Colon (tissue), 2 donors: ENCODE measurements at regions not wholly inside any gene's neighbourhood (a gene's known extent, or its start where the extent isn't known, plus 50 kb on each side); places are given as distances from the start of the nearest gene placed in this dataset.
"Not testable (repeated sequence)": the region's sequence is repeated elsewhere in the genome, so short reads cannot be mapped to it uniquely, and the experiment has no call there.

ENCODE experiments used
- FAIRE-seq: peaks from 2 replicates; lab custom pipeline; 2012; peaks lifted over from hg19 to GRCh38; lab: Jason Lieb, UNC
- donor health status: control.
- donor health status: control.

DNA sequence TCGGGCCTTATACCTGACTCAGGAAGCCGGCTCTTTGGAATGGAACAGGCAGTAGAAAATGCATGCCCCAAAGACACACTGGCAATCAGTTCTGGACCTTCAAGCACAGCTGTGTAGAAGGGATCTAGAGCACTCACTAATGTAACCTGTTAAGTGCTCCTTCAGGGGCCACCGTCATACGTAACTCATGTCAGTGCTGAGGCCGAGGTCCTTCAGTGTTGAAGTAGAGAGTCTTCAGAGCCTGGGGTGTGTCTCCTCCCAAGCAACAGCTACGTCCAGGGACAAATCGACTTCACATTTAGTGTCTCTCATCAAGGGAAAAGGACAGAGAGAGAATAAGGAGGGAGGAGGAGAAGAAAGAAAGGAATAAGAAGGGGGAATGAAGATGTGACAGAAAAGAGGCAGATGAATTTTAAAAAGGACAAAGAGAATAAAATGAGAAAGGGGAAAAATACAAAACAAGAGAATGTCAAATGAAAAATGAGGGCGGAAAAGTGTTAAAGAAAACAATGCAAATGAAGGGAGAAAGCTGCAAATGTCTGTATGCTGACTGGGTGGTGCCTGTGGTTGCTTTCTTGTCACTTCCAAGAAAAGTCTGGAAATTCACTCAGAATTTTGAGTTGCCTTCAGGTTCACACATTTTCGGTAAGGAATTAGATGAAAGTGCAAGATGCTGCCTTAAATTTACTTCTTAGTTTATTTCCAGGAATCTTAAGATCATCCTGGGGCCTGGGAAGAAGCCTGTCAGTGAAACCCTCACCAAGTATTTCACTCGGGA, 989.4 kb downstream of the GRID1 start:
- no peak for FAIRE-seq

DNA sequence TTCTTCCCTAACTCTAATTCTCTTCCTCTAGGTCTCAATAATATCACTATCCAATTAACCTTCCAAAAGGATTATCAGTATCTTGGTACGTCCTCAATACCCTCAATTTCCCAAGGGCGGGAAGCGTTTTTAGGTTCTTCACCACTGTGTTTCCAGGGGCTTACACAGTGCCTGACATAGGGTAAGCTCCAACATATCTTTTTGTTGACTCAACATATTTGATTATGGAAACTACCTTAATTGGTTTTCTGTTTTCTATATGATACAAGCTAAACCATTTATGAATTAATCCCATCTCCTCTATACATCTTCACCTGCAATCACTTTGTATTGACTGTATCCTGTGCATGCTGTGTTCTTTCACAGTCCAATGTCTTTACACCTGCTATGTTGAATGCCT, 987.3 kb downstream of the GRID1 start:
- FAIRE-seq = no peak

DNA sequence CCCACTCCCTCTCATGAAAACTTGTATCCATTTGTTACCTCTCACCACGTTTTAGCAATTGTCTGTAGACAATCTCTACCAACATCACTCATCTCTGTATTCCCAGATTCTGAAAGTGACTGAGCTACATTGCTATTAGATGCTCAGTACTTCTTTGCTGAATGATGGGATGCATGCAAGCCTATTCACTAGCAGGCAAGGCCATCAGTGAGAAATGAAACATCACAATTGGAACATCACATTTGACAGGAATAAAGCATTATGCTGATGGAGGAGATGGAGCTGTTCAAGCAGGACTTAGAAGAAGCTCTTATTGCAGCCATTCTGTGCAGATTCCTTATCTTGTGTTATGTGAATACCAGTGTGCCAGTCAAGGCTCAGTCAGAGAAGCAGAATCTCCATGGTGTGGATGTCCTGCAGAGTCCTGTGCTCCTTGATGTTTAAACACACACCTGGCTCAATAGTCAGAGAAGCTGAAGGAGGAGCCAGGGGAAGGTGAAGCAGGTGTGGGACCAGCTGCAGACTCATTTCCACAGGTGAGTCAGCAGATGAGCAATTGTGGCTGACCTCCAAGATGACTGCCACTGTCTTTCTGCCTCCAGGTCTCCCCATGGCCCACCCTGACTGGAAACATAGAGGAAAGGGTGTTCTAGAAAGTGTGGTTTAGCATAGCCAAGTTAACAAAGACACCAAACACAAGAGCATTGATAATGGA, 965.5 kb downstream of the GRID1 start:
- no peak for FAIRE-seq

DNA sequence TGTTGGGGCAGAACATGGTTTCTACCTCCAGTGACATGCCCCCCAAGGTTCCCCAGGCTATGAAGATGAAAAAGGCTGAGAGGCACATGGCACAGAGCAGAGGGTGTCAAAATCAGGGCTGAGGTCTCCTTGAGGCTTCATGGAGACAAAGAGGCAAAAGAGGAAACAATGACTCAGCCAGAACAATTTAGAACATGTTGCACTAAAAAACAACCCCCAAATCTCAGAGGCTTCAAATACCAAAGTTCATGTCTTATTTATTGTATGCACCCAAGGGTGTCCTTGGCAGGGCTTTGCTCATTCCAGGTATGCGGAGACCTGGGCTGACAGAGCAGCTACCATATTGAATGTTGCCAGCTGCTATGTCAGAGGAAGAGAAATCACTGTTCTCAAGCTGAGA, 964.1 kb downstream of the GRID1 start:
- no peak for FAIRE-seq

DNA sequence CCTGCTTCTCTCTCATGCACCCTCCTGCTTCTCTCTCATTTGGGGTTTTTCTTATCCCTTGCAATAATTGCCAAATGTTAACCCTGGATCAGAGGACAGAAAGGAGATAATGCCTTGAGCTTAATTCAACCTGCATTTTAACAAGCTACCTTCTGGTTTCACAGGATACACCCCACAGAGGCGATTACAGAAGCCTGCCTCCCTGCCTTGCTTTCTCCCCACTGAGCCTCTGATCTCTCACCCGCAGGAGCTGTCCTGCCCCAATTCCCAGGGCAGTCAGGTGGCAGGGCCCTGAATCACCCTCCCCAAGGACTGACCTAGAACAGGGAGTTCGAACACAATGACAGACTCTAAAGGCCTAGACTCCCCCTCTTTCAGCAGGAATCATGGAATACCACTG, 959.5 kb downstream of the GRID1 start:
- FAIRE-seq = no peak

DNA sequence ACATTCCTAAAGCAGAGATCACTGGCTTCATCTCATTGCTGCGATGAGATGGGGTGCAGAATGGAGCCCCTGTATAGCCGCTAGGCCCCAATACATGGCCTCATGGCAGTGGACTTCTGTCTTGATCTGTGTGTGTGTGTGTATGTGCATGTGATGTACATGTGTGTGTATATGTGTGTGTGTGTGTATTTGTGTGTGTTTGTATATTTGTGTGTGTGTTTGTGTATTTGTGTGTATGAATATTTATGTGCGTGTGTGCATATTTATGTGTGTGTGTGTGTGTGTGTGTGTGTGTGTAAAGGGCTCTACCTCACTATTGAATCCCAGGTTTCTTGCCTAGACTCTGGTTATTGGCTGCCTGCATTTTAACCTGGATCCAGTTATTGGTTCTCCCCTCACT, 958.2 kb downstream of the GRID1 start:
- no peak for FAIRE-seq

DNA sequence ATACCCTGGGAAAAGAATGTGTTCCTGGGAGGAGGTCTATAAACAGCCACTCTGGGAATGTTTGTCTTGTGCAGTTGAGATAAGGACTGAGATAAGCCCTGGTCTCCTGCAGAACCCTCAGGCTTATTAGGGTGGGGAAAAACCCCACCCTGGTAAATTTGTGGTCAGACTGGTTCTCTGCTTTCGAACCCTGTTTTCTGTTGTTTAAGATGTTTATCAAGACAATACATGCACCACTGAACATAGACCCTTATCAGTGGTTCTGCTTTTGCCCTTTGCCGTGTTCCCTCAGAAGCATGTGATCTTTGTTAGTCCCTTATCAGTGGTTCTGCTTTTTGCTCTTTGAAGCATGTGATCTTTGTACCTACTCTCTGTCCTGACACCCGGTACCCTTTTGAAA, 956.0 kb downstream of the GRID1 start:
- not testable (repeated sequence) for FAIRE-seq

DNA sequence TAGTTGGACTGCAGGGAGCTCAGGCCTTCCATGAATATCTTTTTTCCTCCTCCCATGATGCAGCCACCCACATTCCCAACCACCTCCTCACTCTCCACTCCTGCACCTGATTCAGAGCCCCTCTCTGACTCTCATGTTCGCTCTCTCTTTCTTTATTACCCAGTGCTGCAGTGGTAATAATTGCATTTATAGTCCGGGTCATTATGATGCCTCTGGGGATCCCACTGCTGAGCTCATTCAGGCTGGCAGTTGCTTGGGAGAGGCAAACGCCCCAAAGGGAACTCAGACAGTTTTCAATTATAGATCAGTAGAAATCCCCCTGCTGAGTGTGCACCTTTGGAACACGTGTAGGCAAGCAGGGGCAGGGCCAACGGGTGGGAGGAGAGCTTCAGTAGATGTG, 953.0 kb downstream of the GRID1 start:
- no peak for FAIRE-seq

DNA sequence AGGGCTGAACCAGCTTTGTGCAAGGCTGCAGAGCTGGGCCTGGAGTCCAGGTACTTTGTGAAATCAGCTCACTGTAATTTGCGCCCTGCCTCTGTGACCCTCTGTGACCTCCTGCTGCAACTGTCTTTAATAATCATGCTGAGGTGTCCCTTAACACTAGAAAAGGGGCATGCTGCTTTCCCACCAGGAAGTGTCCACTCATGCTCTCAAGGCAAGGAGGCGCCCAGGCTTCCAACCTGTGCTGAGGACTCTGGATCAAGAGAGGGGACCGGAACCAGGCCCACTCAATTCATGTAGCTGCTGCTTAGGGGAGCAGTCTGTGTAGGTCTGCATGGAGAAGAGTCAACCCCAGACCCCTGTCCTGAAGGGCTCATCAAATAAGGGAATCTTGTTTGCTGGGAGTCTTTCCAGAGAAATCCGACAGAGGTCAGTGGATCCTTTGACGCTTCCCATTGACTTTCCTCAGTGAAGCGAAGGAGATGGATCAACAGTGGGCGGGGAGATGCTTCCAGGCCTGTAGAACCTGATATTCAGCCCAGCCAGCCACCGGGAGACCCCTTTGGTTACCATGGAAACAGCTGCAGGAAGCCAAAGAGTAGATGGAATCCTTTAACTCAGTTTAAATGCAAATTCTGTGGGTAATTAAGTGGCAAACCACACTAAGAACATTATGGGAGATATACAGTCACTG, 945.9 kb downstream of the GRID1 start:
- no peak for FAIRE-seq

DNA sequence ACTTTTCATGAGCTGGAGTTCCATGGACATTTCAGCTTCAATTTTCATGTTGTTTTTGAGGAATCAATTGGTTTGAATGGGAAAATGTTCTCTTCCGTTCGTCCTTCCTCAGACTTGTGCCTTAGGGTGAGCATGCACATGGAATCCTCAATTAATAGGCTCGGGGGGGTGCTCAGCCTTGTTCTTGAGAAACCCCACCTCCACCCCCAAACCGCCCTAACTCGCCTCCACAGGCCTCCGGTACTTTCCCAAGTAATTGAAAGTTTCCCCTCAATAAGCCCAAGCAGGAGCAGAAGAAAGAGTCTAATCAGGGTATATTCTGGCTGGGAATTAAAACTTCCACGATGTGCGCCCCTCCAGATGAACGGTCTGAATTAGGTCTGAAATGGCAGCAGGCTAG, 945.2 kb downstream of the GRID1 start:
- FAIRE-seq = no peak

DNA sequence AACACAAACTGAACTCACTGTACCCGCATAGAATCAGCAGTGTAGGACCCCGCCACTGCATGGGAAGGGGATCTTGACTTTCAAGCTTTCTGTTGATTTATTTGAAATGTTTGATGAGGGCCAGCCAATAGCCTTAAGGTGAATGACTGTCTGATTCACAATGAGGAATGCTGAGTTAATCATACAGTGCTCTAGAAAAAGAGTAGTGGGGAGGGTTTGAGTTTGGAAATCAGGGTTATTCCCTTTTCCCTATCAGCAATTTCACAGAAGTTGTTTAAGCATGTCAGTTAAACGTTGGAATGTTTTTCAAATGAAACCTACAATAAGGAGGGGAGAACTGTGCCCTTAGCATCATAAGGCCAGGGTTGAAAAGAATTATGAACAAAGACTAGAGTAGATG, 937.5 kb downstream of the GRID1 start:
- FAIRE-seq = no peak

DNA sequence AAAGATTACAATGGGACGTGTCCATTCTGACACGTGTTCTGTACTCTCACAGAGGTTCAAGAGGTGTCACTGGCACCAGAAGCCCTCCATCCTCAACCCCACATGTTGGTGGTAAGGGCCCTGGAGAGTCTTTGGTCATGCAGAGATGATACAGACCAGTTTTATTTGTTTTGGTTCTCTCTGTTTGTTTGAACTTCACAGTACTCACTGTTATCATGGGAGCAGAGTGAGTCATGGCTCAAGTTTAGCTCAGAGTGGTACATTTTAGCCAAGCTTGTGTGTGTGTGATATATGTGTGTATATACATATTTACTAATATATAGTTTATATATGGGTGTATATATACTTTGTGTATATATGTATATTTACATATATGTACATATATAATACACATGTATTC, 935.6 kb downstream of the GRID1 start:
- no peak for FAIRE-seq

DNA sequence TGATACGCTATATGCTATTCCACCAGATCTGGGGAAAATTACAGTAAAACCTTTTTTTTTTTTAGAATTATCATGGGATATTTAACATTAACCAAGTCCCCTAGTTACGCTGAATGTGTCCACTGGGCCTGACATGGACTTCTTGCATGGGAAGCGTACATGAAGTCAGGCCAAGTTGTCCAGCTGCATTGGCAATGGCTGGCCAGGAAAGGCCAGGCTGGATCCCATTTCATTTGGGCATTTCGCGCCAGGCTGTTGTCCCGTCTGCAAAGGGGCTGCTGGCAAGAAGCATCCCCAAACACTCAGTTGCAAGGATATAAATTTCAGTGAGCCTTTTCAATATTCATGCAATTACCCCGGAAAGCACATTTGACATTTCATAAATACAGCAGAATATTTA, 933.3 kb downstream of the GRID1 start:
- no peak for FAIRE-seq

DNA sequence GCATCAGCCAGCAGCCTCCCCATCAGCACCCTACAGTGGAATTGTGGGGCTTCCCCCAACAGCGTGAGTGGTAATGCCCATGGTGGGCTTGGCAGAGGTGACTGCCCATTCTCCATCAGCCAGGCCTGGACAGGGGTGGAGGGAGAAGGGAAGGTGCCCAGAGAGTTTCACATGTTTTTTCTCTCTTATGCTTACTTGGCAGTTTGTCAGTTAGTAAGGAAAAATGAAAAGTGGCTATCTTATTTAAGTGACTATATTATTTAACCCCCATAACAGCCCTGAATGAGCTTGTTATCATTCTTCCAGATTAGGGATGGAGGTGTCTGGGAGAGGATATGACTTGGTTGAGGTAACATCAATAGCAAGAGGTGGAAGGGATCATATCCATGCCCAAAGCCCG, 921.7 kb downstream of the GRID1 start:
- FAIRE-seq = no peak

DNA sequence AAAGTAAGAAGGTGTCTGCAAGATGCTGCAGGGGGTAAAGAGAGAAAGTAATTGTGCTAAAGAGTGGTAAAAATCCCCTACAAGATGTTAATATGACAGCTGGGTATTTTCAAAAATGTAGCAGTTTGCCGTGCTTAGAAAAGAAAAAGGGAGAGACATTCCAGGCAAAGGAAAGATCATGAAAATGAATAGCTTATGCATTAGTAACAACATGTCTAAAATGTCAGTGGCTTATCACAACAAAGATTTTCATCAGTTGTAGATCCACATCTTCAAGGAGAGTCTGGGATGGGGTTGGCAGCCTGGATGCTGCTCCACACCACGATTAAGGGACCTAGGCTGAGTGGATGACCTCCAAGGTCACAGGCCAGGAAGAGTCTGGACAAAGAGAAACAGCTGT, 920.9 kb downstream of the GRID1 start:
- FAIRE-seq = no peak

DNA sequence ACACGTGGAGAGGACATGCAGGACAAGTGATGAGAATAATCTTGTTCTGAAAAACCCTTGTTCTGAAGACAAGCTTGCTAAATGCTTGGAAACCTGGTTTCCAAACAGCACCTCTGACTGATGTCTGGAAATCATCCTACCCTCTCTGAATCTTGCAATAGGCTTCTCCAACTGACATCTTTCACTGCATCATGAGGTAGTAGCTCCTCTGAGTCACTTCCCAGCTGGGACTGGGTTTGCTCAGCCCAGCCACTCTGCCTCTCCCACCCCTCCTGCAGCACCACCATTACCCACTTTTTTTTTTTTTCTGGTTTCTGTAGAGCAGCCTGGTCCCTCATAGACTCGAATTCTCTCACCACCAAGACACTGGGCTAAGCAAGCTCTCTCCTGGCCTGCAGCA, 919.8 kb downstream of the GRID1 start:
- FAIRE-seq = no peak

DNA sequence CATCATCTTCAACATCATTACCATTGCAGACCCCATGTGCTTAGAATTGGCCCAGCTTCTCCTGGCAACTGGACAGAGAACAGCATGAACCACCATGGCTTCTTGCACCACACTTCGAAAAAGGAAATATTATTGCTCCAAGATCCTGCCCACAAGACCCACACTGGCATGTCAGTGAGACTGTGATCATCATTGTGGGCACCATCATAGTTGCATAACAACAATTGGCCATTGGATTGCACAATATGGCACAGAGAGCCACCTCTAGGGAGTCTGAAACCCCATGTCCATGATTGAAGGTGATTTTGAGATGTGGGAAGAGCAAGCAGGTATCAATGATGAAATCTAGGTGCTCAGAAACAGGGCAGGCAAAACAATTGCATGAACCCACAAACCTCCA, 918.9 kb downstream of the GRID1 start:
- no peak for FAIRE-seq

DNA sequence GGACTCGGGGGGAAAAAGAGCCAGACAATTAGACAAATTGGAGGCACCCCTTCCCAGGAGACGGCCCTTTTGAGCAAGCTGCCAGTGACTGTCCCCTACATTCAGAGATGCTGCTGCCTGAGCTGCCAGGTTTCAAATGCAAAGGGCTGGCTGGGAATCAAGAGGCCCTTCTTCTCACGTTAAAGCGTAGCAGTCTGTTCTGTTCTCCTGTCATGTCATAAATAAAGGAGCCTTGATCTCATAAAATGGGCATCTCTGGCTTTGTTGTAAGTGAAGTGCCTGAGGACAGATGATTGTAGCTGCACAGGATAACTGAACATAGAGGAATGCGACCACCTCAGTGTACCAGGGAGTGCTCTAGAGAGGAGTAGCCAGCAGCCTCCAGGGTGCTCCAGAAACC, 917.9 kb downstream of the GRID1 start:
- no peak for FAIRE-seq

DNA sequence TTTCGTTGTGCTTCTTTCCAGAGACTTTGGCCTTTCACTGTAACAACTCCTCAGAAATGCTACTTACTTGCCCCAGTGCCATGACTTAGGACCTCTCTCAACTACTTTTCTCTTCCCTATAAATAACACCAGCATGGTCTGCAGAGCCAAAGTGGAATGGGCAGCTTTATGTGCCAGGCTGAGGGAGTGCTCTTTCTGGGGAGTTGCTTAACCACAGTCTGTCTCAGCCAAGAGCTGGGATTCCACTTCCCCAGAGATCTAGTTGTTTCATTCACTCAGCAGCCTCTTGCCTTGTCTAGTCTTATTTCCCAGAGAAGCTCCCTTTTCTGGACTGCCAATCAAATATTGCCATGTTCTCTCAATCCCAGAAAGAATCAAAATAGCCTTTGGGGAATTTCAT, 912.2 kb downstream of the GRID1 start:
- FAIRE-seq = no peak

DNA sequence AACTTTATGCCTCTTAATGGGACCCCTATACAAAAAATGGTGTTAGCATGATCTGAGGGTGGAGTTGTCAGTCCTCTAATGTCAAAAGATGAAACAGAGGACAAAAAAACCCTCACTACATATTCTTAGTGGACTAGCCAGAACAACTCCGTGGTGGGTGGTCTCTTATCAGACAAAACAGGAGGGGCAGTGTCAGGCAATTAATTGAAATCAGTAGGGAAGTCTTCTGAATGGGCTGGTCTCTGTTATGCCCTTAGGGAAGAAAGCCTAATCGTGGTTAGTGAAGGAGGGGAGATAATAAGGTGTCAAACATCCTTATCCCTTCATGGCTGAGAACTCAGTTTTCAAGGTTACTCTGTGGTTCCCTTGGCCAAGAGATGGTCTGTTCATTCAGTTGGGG, 909.4 kb downstream of the GRID1 start:
- FAIRE-seq = no peak

DNA sequence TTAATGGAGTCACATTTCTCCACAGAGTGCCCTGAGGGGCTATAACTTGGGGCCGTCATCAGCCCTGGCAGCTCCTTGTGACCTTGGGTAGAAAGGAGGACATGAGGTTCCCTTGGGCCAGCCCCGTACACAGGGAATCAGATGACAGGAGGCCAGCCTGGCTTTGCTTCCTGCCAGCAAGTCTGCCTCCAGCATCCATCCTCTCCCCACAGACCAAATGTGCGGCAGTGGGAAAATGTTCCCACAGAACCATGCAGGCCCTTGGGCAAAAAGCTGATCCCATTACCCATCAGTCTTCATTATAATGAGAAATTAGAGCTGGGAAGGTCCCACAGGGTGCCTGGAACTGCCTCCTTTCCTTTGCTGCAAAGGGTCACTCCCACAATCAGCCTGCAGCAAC, 908.3 kb downstream of the GRID1 start:
- FAIRE-seq = no peak

DNA sequence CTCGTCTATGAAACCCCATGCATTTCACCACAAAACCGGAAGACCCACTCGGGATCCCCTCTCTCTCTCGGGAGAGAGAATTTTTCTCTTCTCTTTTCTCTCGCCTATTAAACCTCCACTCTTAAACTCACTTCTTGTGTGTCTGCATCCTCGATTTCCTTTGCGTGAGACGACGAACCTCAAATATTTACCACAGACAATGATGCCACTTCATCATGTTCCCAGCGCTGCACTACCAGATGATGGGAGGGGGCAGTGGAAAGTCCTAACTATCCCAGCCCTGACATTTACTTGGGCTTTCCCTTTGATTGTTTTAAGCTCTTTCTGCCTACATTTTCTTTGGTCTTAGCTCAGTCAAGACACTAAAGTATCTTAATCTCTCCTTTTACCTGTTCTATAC, 906.7 kb downstream of the GRID1 start:
- no peak for FAIRE-seq

DNA sequence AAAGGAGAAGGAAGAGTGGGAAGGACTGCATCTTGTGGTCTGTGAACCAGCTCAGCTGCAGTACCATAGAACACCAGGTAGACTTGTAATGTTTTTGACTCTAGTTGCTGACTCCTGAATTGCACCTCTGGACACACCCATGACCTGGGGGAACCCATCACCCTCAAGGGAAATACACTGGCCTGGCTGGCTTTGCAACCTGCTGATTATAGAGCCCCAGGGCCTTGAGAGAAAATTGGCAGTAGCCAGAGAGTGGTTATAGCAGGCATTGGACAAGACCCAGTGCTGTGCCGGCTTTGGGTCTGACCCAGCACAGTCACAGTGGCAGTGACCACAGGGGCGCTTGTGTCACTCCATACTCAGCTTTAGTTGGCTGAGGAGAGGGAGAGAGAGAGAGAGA, 902.3 kb downstream of the GRID1 start:
- no peak for FAIRE-seq

DNA sequence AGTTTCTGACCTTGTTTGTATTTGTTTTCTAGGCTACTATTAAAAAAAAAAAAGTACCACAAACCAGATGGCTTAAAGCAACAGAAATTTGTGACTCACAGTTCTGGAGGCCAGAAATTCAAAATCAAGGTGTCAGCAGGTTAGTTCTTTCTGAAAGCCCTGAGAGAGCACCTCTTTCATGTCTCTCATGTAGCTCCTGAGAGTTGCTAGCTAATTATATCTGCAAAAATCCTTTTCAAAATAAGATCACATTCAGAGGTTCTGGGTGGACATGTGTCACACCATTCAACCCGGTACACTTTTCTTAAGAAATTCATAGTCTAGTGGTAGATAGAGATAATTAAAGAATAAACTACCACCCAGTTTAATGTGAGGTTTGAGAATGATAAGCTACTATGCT, 888.6 kb downstream of the GRID1 start:
- no peak for FAIRE-seq
